NCI-H2227 (cell line): ENCODE measurements at regions not wholly inside any gene's neighbourhood (a gene's known extent, or its start where the extent isn't known, plus 50 kb on each side); places are given as distances from the start of the nearest gene placed in this dataset.
"Not testable (repeated sequence)": the region's sequence is repeated elsewhere in the genome, so short reads cannot be mapped to it uniquely, and the experiment has no call there.

Experiments
- DNase-seq: peaks from one replicate; lab custom pipeline; 2025; ENCODE audit not compliant: unreplicated experiment; lab: John Stamatoyannopoulos, UW

GRCh38 chr1:61028136-61028535 lies 54.2 kb upstream of the NFIA start:
- no peak for DNase-seq

- not testable (repeated sequence) for DNase-seq
These were observed 64.3 kb upstream of the NFIA start for GRCh38 chr1:61018068-61018467.

- DNase-seq: no peak
These were observed 64.7 kb upstream of the NFIA start for GRCh38 chr1:61017651-61018050.

- no peak for DNase-seq
These were observed 68.3 kb upstream of the NFIA start for GRCh38 chr1:61013946-61014667.

- no peak for DNase-seq
These were observed 69.0 kb upstream of the NFIA start for GRCh38 chr1:61013189-61013945.

GRCh38 chr1:61012341-61012761 lies 70.0 kb upstream of the NFIA start:
- DNase-seq: no peak

GRCh38 chr1:61011561-61012263 lies 70.6 kb upstream of the NFIA start:
- peak; percentile 36 for DNase-seq

- no peak for DNase-seq
These were observed 74.6 kb upstream of the NFIA start for GRCh38 chr1:61007534-61008364.

GRCh38 chr1:61005614-61006580 lies 76.5 kb upstream of the NFIA start:
- DNase-seq: peak; percentile 11

- no peak for DNase-seq
These were observed 77.9 kb upstream of the NFIA start for GRCh38 chr1:61004262-61005003.

- DNase-seq: no peak
These were observed 82.0 kb upstream of the NFIA start for GRCh38 chr1:61000327-61000726.

GRCh38 chr1:60998786-60999185 lies 83.6 kb upstream of the NFIA start:
- no peak for DNase-seq

- no peak for DNase-seq
These were observed 87.4 kb upstream of the NFIA start for GRCh38 chr1:60994828-60995492.

- DNase-seq: no peak
These were observed 88.0 kb upstream of the NFIA start for GRCh38 chr1:60994369-60994768.

- DNase-seq: no peak
These were observed 90.2 kb upstream of the NFIA start for GRCh38 chr1:60992165-60992564.

- DNase-seq: peak; percentile 12
These were observed 91.7 kb upstream of the NFIA start for GRCh38 chr1:60990714-60991090.

- DNase-seq: no peak
These were observed 92.3 kb upstream of the NFIA start for GRCh38 chr1:60989749-60990713.

GRCh38 chr1:60988891-60989290 lies 93.5 kb upstream of the NFIA start:
- DNase-seq: no peak
